GM23338 (cell line): ENCODE measurements at regions not wholly inside any gene's neighbourhood (a gene's known extent, or its start where the extent isn't known, plus 50 kb on each side); places are given as distances from the start of the nearest gene placed in this dataset.
"Not testable (repeated sequence)": the region's sequence is repeated elsewhere in the genome, so short reads cannot be mapped to it uniquely, and the experiment has no call there.

Experiments
- ATAC-seq: fragments of 200-7000 bp; cut with Tn5 transposase; 3 replicates; pipeline ENCODE4 v1.9.1; 2020
- DNase-seq: peaks from one replicate; pipeline ENCODE4 v3.0.0-alpha.2; 2015; ENCODE audit warnings: low spot score
- H2AFZ ChIP-seq: fragments of 200-600 bp; sonication (generic); 2 replicates; pipeline ENCODE4 v1.8.0; 2016; ENCODE audit warnings: antibody characterized with exemption, mild to moderate bottlenecking, moderate library complexity
- H3F3A ChIP-seq: fragments of 200-600 bp; sonication (generic); replicated peaks from 2 replicates; pipeline ENCODE4 v1.8.0; 2017; ENCODE audit warnings: antibody characterized with exemption, mixed run types, low read depth
- H3K27ac ChIP-seq: fragments of 200-600 bp; sonication (generic); 2 replicates; pipeline ENCODE4 v1.6.1; 2016; ENCODE audit warnings: low read depth
- H3K27me3 ChIP-seq: fragments of 200-600 bp; sonication (generic); 2 replicates; pipeline ENCODE4 v1.8.0; 2016; ENCODE audit warnings: mild to moderate bottlenecking, mixed run types, moderate library complexity; ENCODE audit not compliant: insufficient read depth
- H3K36me3 ChIP-seq: fragments of 200-600 bp; sonication (generic); 2 replicates; pipeline ENCODE4 v1.8.0; 2016; ENCODE audit warnings: mild to moderate bottlenecking; ENCODE audit not compliant: insufficient read depth
- H3K4me1 ChIP-seq: fragments of 200-600 bp; sonication (generic); 2 replicates; pipeline ENCODE4 v1.8.0; 2016; ENCODE audit warnings: mild to moderate bottlenecking, moderate library complexity; ENCODE audit not compliant: insufficient read depth
- H3K4me2 ChIP-seq: fragments of 200-600 bp; sonication (generic); 2 replicates; pipeline ENCODE4 v1.7.1; 2017; ENCODE audit warnings: mixed run types
- H3K4me3 ChIP-seq: fragments of 200-600 bp; sonication (generic); 2 replicates; pipeline ENCODE4 v1.6.1; 2016; ENCODE audit warnings: mixed run types
- H3K79me2 ChIP-seq: fragments of 200-600 bp; sonication (generic); replicated peaks from 2 replicates; pipeline ENCODE4 v1.8.0; 2017; ENCODE audit warnings: mild to moderate bottlenecking; ENCODE audit not compliant: insufficient read depth
- H3K9me2 ChIP-seq: fragments of 200-600 bp; sonication (generic); 2 replicates; pipeline ENCODE4 v1.8.0; 2017; ENCODE audit not compliant: insufficient read depth
- H4K20me1 ChIP-seq: fragments of 200-600 bp; sonication (generic); replicated peaks from 2 replicates; pipeline ENCODE4 v1.8.0; 2017; ENCODE audit warnings: mild to moderate bottlenecking; ENCODE audit not compliant: insufficient read depth
- H3K27ac Mint-ChIP-seq: 2 replicates; pipeline ENCODE4 v1.8.0; 2020; ENCODE audit warnings: inconsistent platforms, mild to moderate bottlenecking, moderate library complexity, mixed read lengths
- H3K27me3 Mint-ChIP-seq: 3 replicates; pipeline ENCODE4 v1.8.0; 2022; ENCODE audit warnings: low read depth, mild to moderate bottlenecking, moderate library complexity, mixed read lengths, inconsistent platforms; ENCODE audit not compliant: insufficient read depth, poor library complexity
- H3K36me3 Mint-ChIP-seq: 3 replicates; pipeline ENCODE4 v1.8.0; 2021; ENCODE audit warnings: low read depth, mild to moderate bottlenecking, inconsistent platforms, moderate library complexity, mixed read lengths
- H3K4me1 Mint-ChIP-seq: 3 replicates; pipeline ENCODE4 v1.8.0; 2020; ENCODE audit warnings: mild to moderate bottlenecking, inconsistent platforms, mixed read lengths
- H3K4me3 Mint-ChIP-seq: 3 replicates; pipeline ENCODE4 v1.8.0; 2021; ENCODE audit warnings: moderate library complexity, mild to moderate bottlenecking, inconsistent platforms, mixed read lengths
- H3K9me3 Mint-ChIP-seq: 3 replicates; pipeline ENCODE4 v1.8.0; 2020; ENCODE audit warnings: moderate library complexity, mild to moderate bottlenecking, inconsistent platforms, mixed read lengths
- CREB1 ChIP-seq: fragments of 250-450 bp; sonication (Bioruptor Pico); IDR thresholded peaks from 2 replicates; pipeline ENCODE4 v1.5.0; 2020; ENCODE audit warnings: low read depth, mild to moderate bottlenecking, moderate library complexity
- CTCF ChIP-seq, 2 experiments: fragments of 200-600 bp in 1 of 2; sonication (generic) in 1 of 2; conservative IDR thresholded peaks; 2 replicates each; pipeline versions ENCODE4 v1.5.1 to v1.6.1; 2016 to 2017; ENCODE audit warnings: antibody characterized with exemption in 2 of 2, low read depth in 2 of 2, mild to moderate bottlenecking in 2 of 2, moderate library complexity in 1 of 2
- ETS1 ChIP-seq: IDR thresholded peaks from 2 replicates; pipeline ENCODE4 v1.6.1; 2016; ENCODE audit warnings: antibody characterized with exemption
- JUNB ChIP-seq: IDR thresholded peaks from one replicate; pipeline ENCODE4 v1.6.1; 2016; ENCODE audit warnings: antibody characterized with exemption; ENCODE audit not compliant: unreplicated experiment
- NANOG ChIP-seq: IDR thresholded peaks from 2 replicates; pipeline ENCODE4 v1.6.1; 2016; ENCODE audit warnings: antibody characterized with exemption, borderline replicate concordance
- POLR2AphosphoS5 ChIP-seq: IDR thresholded peaks from 2 replicates; pipeline ENCODE4 v1.6.1; 2016; ENCODE audit warnings: antibody characterized with exemption, low read depth
- REST ChIP-seq: IDR thresholded peaks from one replicate; pipeline ENCODE4 v1.6.1; 2018; ENCODE audit warnings: antibody characterized with exemption; ENCODE audit not compliant: unreplicated experiment
- ZNF331 ChIP-seq: fragments of 250-450 bp; sonication (Bioruptor Pico); IDR thresholded peaks from 2 replicates; pipeline ENCODE4 v1.5.0; 2020; ENCODE audit warnings: low read depth, mild to moderate bottlenecking, moderate library complexity

GRCh38 chr5:99470636-99471035, 541.8 kb upstream of the CHD1 start:
- H3K4me1 ChIP-seq, H3K27ac ChIP-seq, H3K4me2 ChIP-seq, H3K4me1 Mint-ChIP-seq, H3K36me3 ChIP-seq, ATAC-seq, H2AFZ ChIP-seq, H3K4me3 Mint-ChIP-seq, H3K27me3 Mint-ChIP-seq, H3K79me2 ChIP-seq, H3K27me3 ChIP-seq, H3F3A ChIP-seq, H3K4me3 ChIP-seq, H4K20me1 ChIP-seq, H3K36me3 Mint-ChIP-seq, H3K27ac Mint-ChIP-seq, H3K9me2 ChIP-seq, H3K9me3 Mint-ChIP-seq, DNase-seq: not testable (repeated sequence)

- Mint-ChIP-seq H3K27ac (no peak overlapping the region), H3K27me3 (no peaks in the 10 kb centered on the region), H3K9me3 (no peaks in the 10 kb centered on the region), H3K4me1 (no peaks in the 10 kb centered on the region), H3K4me3 (no peak overlapping the region), H3K36me3 (no peaks in the 10 kb centered on the region)
- Histone ChIP-seq H3K9me2 (peaks cover 4% of the 10 kb centered on the region; the same call in 1 of the 2 replicates), H3K4me1 (no peaks in the 10 kb centered on the region), H2AFZ (no peak overlapping the region), H3F3A (no peaks in the 10 kb centered on the region), H3K4me3 (no peak overlapping the region), H3K27me3 (no peaks in the 10 kb centered on the region), H3K4me2 (no peak overlapping the region), H3K36me3 (no peaks in the 10 kb centered on the region), H3K27ac (no peak overlapping the region), H4K20me1 (no peaks in the 10 kb centered on the region), H3K79me2 (no peaks in the 10 kb centered on the region)
- ATAC-seq (no peak), DNase-seq (no peak)
- TF ChIP-seq CREB1: no peak
- TF ChIP-seq ZNF331 (CRISPR knock-in tag): no peak
- no peak for TF ChIP-seq ETS1
- TF ChIP-seq JUNB: no peak
Measured at GRCh38 chr5:99460701-99461100, 531.9 kb upstream of the CHD1 start.

- Histone ChIP-seq H2AFZ (no peak overlapping the region), H3K4me3 (no peak overlapping the region), H3K9me2 (no peaks in the 10 kb centered on the region), H4K20me1 (no peaks in the 10 kb centered on the region), H3F3A (no peaks in the 10 kb centered on the region), H3K36me3 (no peaks in the 10 kb centered on the region), H3K27ac (no peak overlapping the region), H3K4me2 (no peak overlapping the region), H3K27me3 (no peaks in the 10 kb centered on the region), H3K79me2 (no peaks in the 10 kb centered on the region), H3K4me1 (no peaks in the 10 kb centered on the region)
- H3K4me3 Mint-ChIP-seq: no peak overlapping the region
- no peaks in the 10 kb centered on the region for H3K4me1 Mint-ChIP-seq
- H3K9me3 Mint-ChIP-seq: no peaks in the 10 kb centered on the region
- H3K27ac Mint-ChIP-seq: no peak overlapping the region
- ATAC-seq (no peak), DNase-seq (no peak)
- no peaks in the 10 kb centered on the region for H3K36me3 Mint-ChIP-seq
- no peaks in the 10 kb centered on the region for H3K27me3 Mint-ChIP-seq
- TF ChIP-seq CREB1 (no peak), NANOG (no peak), CTCF (conservative IDR thresholded peaks at IDR 0.05; ENCODE audit: low read depth in 2 of 2) (no peak), REST (no peak), POLR2AphosphoS5 (no peak)
Measured at GRCh38 chr5:99453196-99453595, 524.4 kb upstream of the CHD1 start.
